Ishikawa (cell line): ENCODE measurements at regions not wholly inside any gene's neighbourhood (a gene's known extent, or its start where the extent isn't known, plus 50 kb on each side); places are given as distances from the start of the nearest gene placed in this dataset.

ENCODE experiments used
- CEBPB ChIP-seq: IDR thresholded peaks from 2 replicates; pipeline ENCODE4 v1.6.1; 2012
- CREB1 ChIP-seq: IDR thresholded peaks from 2 replicates; pipeline ENCODE4 v1.6.1; 2012; ENCODE audit warnings: low read depth
- EGR1 ChIP-seq: IDR thresholded peaks from 2 replicates; pipeline ENCODE4 v1.6.1; 2012
- EP300 ChIP-seq: IDR thresholded peaks from 2 replicates; pipeline ENCODE4 v1.6.1; 2012; ENCODE audit warnings: borderline replicate concordance
- FOXM1 ChIP-seq: IDR thresholded peaks from 2 replicates; pipeline ENCODE4 v1.6.1; 2012; ENCODE audit warnings: low read depth, borderline replicate concordance
- NFIC ChIP-seq: IDR thresholded peaks from 2 replicates; pipeline ENCODE4 v1.6.1; 2012
- RAD21 ChIP-seq: IDR thresholded peaks from 2 replicates; pipeline ENCODE4 v1.6.1; 2012; ENCODE audit warnings: low read depth
- REST ChIP-seq: IDR thresholded peaks from 2 replicates; pipeline ENCODE4 v1.6.1; 2012; ENCODE audit warnings: low read depth, mild to moderate bottlenecking
- TAF1 ChIP-seq: IDR thresholded peaks from 2 replicates; pipeline ENCODE4 v1.6.1; 2012; ENCODE audit warnings: low read depth, mild to moderate bottlenecking
- TCF12 ChIP-seq: IDR thresholded peaks from 2 replicates; pipeline ENCODE4 v1.6.1; 2012; ENCODE audit warnings: low read depth
- TEAD4 ChIP-seq: IDR thresholded peaks from 2 replicates; pipeline ENCODE4 v1.6.1; 2012
- YY1 ChIP-seq: IDR thresholded peaks from 2 replicates; pipeline ENCODE4 v1.6.1; 2012; ENCODE audit warnings: low read depth
- ZBTB7A ChIP-seq: IDR thresholded peaks from 2 replicates; pipeline ENCODE4 v1.6.1; 2012; ENCODE audit warnings: low read depth
- TF ChIP-seq, protein P1 (sequence below): IDR thresholded peaks from 2 replicates; pipeline ENCODE4 v1.6.1; 2012
- TF ChIP-seq, protein P2 (sequence below): IDR thresholded peaks from 2 replicates; pipeline ENCODE4 v1.6.1; 2012

- TF ChIP-seq, protein P1, sequence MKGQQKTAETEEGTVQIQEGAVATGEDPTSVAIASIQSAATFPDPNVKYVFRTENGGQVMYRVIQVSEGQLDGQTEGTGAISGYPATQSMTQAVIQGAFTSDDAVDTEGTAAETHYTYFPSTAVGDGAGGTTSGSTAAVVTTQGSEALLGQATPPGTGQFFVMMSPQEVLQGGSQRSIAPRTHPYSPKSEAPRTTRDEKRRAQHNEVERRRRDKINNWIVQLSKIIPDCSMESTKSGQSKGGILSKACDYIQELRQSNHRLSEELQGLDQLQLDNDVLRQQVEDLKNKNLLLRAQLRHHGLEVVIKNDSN: no peak
- TF ChIP-seq NFIC: no peak
- TF ChIP-seq FOXM1: no peak
- TF ChIP-seq RAD21: no peak
- no peak for TF ChIP-seq CEBPB
- TF ChIP-seq YY1: no peak
- no peak for TF ChIP-seq TAF1
- no peak for TF ChIP-seq TEAD4
- no peak for TF ChIP-seq EGR1
- no peak for TF ChIP-seq ZBTB7A
- no peak for TF ChIP-seq TCF12
- TF ChIP-seq CREB1: no peak
- no peak for TF ChIP-seq REST
- TF ChIP-seq EP300: no peak
- TF ChIP-seq, protein P2, sequence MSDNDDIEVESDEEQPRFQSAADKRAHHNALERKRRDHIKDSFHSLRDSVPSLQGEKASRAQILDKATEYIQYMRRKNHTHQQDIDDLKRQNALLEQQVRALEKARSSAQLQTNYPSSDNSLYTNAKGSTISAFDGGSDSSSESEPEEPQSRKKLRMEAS: no peak
These were observed 69.1 kb upstream of the PTCH1 start for GRCh38 chr9:95585824-95586223.

DNA sequence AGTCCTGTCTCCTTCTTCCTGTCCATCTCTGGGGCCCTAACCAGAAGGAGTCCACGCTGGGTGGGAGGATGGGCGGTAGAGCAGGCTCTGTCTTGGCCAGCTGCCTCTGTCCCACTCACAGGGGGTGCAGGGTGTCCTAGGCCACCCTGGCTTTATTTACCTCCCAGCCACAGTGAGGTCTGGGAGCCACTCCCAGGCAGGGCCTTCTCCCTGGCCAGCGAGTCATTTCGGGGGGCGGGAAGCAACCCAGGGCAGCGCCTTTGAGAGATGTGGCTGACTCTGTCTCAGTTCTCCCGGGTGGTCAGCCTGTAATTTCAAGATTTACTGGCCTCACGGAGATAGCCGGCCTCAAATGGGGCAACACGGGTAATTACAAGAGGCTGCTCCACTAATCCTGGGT, 67.4 kb upstream of the PTCH1 start:
- TF ChIP-seq NFIC: no peak
- TF ChIP-seq EP300: no peak

- TF ChIP-seq EP300 (no peak), FOXM1 (no peak), CREB1 (no peak), RAD21 (no peak), TAF1 (no peak), TEAD4 (no peak), ZBTB7A (no peak), REST (no peak), CEBPB (no peak), EGR1 (no peak)
- TF ChIP-seq, protein P1: no peak
These were observed 65.1 kb upstream of the PTCH1 start for GRCh38 chr9:95581900-95582299.

- TF ChIP-seq EGR1: no peak
These were observed 64.3 kb upstream of the PTCH1 start for GRCh38 chr9:95580812-95581761.

DNA sequence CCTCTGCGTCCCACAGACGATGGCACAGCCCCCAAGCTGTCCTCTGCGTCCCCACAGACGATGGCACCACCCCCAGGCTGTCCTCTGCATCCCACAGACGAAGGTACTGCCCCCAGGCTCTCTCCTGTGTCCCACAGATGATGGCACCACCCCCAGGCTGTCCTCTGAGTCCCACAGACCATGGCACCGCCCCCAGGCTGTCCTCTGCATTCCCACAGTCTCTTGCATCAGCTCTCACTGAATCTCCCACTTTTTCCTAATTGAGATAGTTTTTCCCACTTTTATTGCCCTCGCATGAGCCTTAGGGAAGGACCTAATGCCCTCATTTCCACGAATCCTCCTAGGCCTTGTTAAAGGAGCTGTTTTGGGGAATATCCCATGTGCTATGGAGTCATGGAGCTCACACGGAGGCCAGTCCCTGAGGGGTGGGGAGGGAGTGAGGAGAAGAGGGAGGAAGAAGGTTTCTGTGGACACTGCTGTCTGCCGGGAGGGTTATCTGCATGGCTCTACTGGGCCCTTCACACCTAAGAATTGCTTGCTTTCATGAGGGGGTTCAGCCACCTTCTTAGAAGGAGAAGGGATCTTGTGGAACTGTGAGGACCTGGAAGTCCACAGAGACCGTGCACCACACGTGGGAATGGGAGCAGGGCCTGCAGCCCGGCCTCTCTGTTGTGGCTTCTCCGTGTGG, 58.2 kb upstream of the PTCH1 start:
- TF ChIP-seq, protein P2: no peak
- TF ChIP-seq EP300 (no peak), FOXM1 (no peak), CEBPB (no peak), TAF1 (no peak), RAD21 (no peak), REST (no peak), EGR1 (no peak), TCF12 (no peak), YY1 (no peak), TEAD4 (no peak), CREB1 (no peak), NFIC (no peak), ZBTB7A (no peak)
- TF ChIP-seq, protein P1: no peak
